Skeletal muscle satellite cell (primary cell): ENCODE measurements at regions not wholly inside any gene's neighbourhood (a gene's known extent, or its start where the extent isn't known, plus 50 kb on each side); places are given as distances from the start of the nearest gene placed in this dataset.

Source experiments
- H3K27me3 ChIP-seq: 2 replicates; pipeline ENCODE4 v1.7.0; 2013; ENCODE audit warnings: low read length; ENCODE audit not compliant: control insufficient read depth, insufficient read depth
- H3K36me3 ChIP-seq: 2 replicates; pipeline ENCODE4 v1.7.0; 2013; ENCODE audit warnings: mild to moderate bottlenecking, control low read depth, low read length; ENCODE audit not compliant: insufficient read depth
- H3K4me1 ChIP-seq: 2 replicates; pipeline ENCODE4 v1.7.0; 2013; ENCODE audit warnings: low read length; ENCODE audit not compliant: control insufficient read depth, insufficient read depth
- H3K4me2 ChIP-seq: 2 replicates; pipeline ENCODE4 v1.7.0; 2013; ENCODE audit warnings: mild to moderate bottlenecking, low read length
- H3K4me3 ChIP-seq: 2 replicates; pipeline ENCODE4 v1.7.0; 2013; ENCODE audit warnings: low read length
- H3K9ac ChIP-seq: 2 replicates; pipeline ENCODE4 v1.7.0; 2013; ENCODE audit warnings: mild to moderate bottlenecking, low read depth, low read length, moderate library complexity
- H3K9me3 ChIP-seq: replicated peaks from 2 replicates; pipeline ENCODE4 v1.7.0; 2013; ENCODE audit warnings: mild to moderate bottlenecking, control low read depth, low read length

GRCh38 chr1:81470275-81470674 is 330.5 kb upstream of the ADGRL2 start:
- no peaks in the 10 kb centered on the region for H3K27me3 ChIP-seq
- H3K4me2 ChIP-seq: no peak overlapping the region
- no peaks in the 10 kb centered on the region for H3K9me3 ChIP-seq
- no peaks in the 10 kb centered on the region for H3K4me1 ChIP-seq
- H3K9ac ChIP-seq: no peak overlapping the region
- no peak overlapping the region for H3K4me3 ChIP-seq
- H3K36me3 ChIP-seq: no peaks in the 10 kb centered on the region

- Histone ChIP-seq H3K9ac (no peak overlapping the region), H3K4me1 (no peaks in the 10 kb centered on the region), H3K27me3 (no peaks in the 10 kb centered on the region), H3K36me3 (no peaks in the 10 kb centered on the region), H3K4me2 (no peak overlapping the region), H3K4me3 (no peak overlapping the region), H3K9me3 (no peaks in the 10 kb centered on the region)
Observed at GRCh38 chr1:81467383-81467782, 333.4 kb upstream of the ADGRL2 start.

DNA sequence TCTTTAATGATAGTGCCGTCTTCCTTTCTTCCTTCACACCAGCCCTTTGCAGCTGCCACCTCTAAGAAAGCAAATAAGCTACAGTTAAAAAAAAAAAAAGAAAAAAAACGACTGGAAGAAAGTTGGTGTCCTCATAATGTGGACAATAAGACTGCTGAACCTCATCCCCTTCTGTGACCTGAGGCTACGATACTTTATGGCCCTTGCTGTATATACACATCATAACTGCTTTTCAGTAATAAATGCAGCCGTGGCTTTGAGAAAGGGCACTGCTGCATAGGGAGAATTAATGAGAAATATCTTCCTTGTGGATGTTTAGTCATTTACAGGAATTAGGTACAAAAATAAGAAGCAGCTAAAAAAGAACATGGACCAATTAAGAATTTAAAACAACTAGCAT is 333.8 kb upstream of the ADGRL2 start:
- Histone ChIP-seq H3K36me3 (no peaks in the 10 kb centered on the region), H3K9ac (no peak overlapping the region), H3K4me2 (no peak overlapping the region), H3K27me3 (no peaks in the 10 kb centered on the region), H3K9me3 (no peaks in the 10 kb centered on the region), H3K4me1 (no peaks in the 10 kb centered on the region), H3K4me3 (no peak overlapping the region)

DNA sequence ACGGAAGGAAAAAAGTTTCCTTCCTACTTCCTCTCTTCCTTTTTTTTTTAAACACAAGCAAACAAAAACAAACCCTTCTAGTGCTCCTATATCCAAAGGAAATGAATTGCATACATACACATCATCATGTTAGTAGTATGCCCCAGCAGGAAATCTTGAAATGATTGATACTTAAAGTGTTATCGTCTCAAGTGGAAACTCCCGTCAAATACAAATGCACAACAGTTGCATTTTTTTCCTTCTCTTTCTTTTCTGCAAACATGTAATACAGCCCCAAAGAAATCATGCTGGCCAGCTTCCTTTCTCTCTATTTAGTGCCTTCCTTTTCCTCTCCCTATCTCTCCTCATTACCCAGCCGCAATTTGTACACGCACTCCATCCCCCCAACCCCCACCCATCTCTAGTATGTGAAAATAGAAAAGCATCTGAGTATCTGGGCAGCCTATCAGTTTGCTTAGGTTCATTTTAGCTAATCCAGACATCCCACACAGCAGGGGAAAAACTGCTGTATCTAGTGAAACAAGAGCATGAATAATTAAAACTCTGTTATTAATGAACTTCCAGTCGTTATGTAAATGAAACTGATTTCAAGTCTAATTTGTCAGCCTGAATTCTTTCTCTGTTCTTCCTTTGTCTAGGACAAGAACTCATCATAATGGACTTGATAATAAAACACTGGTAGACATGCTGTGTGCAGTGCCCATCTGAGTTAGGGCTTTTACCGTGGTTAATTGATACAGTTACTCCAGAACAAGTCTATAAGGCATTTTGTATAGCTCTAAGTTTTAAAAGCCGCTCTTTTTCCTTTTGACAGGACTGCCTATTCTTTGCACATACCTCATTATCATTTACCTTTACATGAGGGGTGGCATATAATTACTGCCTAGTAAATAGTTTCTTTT is 336.5 kb upstream of the ADGRL2 start:
- H3K4me1 ChIP-seq: no peaks in the 10 kb centered on the region
- H3K4me3 ChIP-seq: no peak overlapping the region
- no peak overlapping the region for H3K9ac ChIP-seq
- H3K27me3 ChIP-seq: no peaks in the 10 kb centered on the region
- H3K9me3 ChIP-seq: no peaks in the 10 kb centered on the region
- H3K36me3 ChIP-seq: no peaks in the 10 kb centered on the region
- H3K4me2 ChIP-seq: no peak overlapping the region

DNA sequence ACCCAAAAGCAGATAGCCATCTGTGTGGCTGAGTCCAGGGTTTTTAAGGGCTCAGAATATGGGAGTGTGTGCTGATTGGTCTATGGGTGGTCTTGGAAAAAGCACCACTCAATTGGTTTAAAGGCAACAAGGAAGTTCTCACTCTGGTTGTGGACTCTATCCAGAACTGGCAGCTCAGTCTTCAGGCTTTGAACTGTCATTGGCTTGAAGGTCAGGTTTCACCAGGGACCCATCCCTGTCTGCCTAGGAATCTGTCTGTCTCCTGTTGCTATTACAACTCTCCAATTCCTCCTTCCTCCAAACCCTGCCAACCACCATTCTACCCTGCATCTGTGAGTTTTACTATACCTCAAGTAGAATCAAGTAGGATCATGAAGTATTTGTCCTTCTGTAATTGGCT is 341.7 kb upstream of the ADGRL2 start:
- Histone ChIP-seq H3K9me3 (no peaks in the 10 kb centered on the region), H3K4me2 (no peak overlapping the region), H3K4me1 (no peaks in the 10 kb centered on the region), H3K27me3 (no peaks in the 10 kb centered on the region), H3K9ac (no peak overlapping the region), H3K4me3 (no peak overlapping the region), H3K36me3 (no peaks in the 10 kb centered on the region)

DNA sequence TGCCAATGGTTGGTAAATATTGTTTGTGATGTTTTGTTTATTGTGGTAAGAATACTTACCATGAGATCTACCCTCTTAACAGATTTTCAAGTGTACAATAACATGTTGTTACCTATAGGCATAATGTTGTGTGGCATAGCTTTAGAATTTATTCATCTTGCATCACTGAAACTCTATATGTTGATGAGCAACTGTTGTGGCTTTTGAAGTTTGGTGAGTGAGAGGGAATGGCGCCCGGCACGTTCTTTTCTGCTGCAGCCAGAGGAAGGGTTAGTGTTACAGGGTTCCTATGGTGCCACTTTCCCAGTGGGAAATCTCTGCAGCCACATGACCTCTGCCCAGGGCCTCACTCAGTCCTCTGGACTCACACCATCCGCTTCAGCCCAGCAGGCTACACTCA is 342.5 kb upstream of the ADGRL2 start:
- Histone ChIP-seq H3K4me3 (no peak overlapping the region), H3K9ac (no peak overlapping the region), H3K9me3 (no peaks in the 10 kb centered on the region), H3K27me3 (no peaks in the 10 kb centered on the region), H3K4me1 (no peaks in the 10 kb centered on the region), H3K36me3 (no peaks in the 10 kb centered on the region), H3K4me2 (no peak overlapping the region)

GRCh38 chr1:81455481-81455880 is 345.3 kb upstream of the ADGRL2 start:
- Histone ChIP-seq H3K4me2 (no peak overlapping the region), H3K36me3 (no peaks in the 10 kb centered on the region), H3K27me3 (no peaks in the 10 kb centered on the region), H3K4me1 (no peaks in the 10 kb centered on the region), H3K9me3 (no peaks in the 10 kb centered on the region), H3K4me3 (no peak overlapping the region), H3K9ac (no peak overlapping the region)

DNA sequence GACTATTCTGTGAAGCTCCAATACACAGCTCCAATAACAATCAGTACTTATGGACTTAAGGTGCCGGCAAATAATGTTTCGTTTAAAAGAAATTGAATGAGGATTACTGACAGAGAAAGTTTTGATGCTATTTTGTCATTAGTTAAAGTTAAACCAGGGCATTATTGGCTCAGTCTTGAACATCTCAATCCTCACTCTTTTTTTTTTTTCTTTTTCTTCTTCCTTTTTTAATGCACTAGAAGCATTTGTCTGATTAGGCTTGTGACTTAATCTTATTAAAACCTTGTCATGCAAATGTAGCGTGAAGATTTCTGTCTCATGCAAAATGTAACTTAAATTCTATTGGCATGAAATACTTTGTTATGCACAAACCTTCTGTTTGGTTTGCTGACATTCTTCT is 346.8 kb upstream of the ADGRL2 start:
- no peaks in the 10 kb centered on the region for H3K27me3 ChIP-seq
- H3K9me3 ChIP-seq: no peaks in the 10 kb centered on the region
- no peak overlapping the region for H3K9ac ChIP-seq
- H3K4me3 ChIP-seq: no peak overlapping the region
- no peak overlapping the region for H3K4me2 ChIP-seq
- no peaks in the 10 kb centered on the region for H3K4me1 ChIP-seq
- H3K36me3 ChIP-seq: no peaks in the 10 kb centered on the region

- Histone ChIP-seq H3K9ac (no peak overlapping the region), H3K4me2 (no peak overlapping the region), H3K36me3 (no peaks in the 10 kb centered on the region), H3K27me3 (no peaks in the 10 kb centered on the region), H3K4me1 (no peaks in the 10 kb centered on the region), H3K4me3 (no peak overlapping the region), H3K9me3 (no peaks in the 10 kb centered on the region)
Observed at GRCh38 chr1:81453367-81453703, 347.4 kb upstream of the ADGRL2 start.

DNA sequence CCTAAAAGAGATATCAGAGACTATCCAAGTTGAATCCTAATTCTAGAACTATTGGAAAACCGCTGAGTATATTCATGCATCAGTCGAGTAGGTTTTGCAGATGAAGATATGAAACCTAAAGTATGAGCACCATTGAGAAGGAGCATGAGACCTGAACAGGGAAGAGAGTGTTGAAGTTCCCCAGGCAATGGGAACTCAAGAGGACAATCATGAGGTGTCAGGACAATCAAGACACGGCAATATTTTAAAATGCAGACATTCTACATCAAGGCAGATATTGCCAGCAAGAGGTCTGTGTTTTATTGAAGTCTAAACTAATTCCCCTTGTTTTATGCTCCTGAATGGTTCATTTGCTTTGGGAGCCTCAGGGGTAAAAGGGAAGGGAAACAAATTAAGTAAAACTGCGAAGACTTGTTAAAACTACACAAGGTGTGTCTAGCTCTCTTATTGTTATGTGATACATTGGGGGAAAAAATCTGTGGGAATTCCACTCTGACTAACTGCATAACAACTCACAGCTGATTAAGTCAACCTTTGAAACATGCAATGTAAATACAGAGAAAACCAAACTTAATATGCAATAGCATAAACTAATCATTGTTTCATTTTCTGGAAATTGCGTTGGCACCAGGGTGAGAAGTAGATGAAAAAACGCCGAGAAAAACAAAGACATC is 347.9 kb upstream of the ADGRL2 start:
- Histone ChIP-seq H3K9ac (no peak overlapping the region), H3K9me3 (no peaks in the 10 kb centered on the region), H3K4me3 (no peak overlapping the region), H3K4me2 (no peak overlapping the region), H3K27me3 (no peaks in the 10 kb centered on the region), H3K4me1 (no peaks in the 10 kb centered on the region), H3K36me3 (no peaks in the 10 kb centered on the region)

- Histone ChIP-seq H3K4me1 (no peaks in the 10 kb centered on the region), H3K27me3 (no peaks in the 10 kb centered on the region), H3K4me3 (no peak overlapping the region), H3K4me2 (no peak overlapping the region), H3K9me3 (no peaks in the 10 kb centered on the region), H3K36me3 (no peaks in the 10 kb centered on the region), H3K9ac (no peak overlapping the region)
Observed at GRCh38 chr1:81449786-81450185, 350.9 kb upstream of the ADGRL2 start.
